ENCODE measurements at regions not wholly inside any gene's neighbourhood (a gene's known extent, or its start where the extent isn't known, plus 50 kb on each side); places are given as distances from the start of the nearest gene placed in this dataset.

- Histone ChIP-seq H3K9ac (ENCODE audit: low read depth in 1 of 2, low read length in 2 of 2) (no peak overlapping the region), H3K4me1 (ENCODE audit: control insufficient read depth in 4 of 4, insufficient read depth in 4 of 4, low read length in 3 of 4) (peaks cover 7 to 26% (median 24%) of the 10 kb centered on the region in 4 donors), H3K36me3 (ENCODE audit: control insufficient read depth in 4 of 4, insufficient read depth in 3 of 4, low read depth in 1 of 4, low read length in 3 of 4) (no peaks in the 10 kb centered on the region), H3K27ac (ENCODE audit: low read depth in 1 of 2, low read length in 2 of 2) (no peak overlapping the region), H3K27me3 (ENCODE audit: control insufficient read depth in 4 of 4, insufficient read depth in 4 of 4, low read length in 3 of 4) (no peaks in the 10 kb centered on the region), H3K9me3 (ENCODE audit: control insufficient read depth in 4 of 4, low read length in 3 of 4) (no peaks in the 10 kb centered on the region), H3K4me3 (ENCODE audit: low read depth in 1 of 3, low read length in 3 of 3) (no peak overlapping the region)
- DNase-seq (ENCODE audit: low spot score) = no peak
- TF ChIP-seq JUND (IDR thresholded peaks at IDR 0.05) = no peak
- TF ChIP-seq HNF4A (conservative IDR thresholded peaks at IDR 0.05) = no peak
- TF ChIP-seq SP1 (IDR thresholded peaks at IDR 0.05) = no peak
- no peak for TF ChIP-seq FOXA1 (IDR thresholded peaks at IDR 0.05)
- TF ChIP-seq GABPA (IDR thresholded peaks at IDR 0.05 in 1 of 2, conservative IDR thresholded peaks at IDR 0.05 in 1 of 2) = no peak
- TF ChIP-seq ATF3 (IDR thresholded peaks at IDR 0.05) = no peak
- no peak for TF ChIP-seq HNF4G (IDR thresholded peaks at IDR 0.05)
- TF ChIP-seq MAX (IDR thresholded peaks at IDR 0.05) = no peak
- no peak for TF ChIP-seq RAD21 (IDR thresholded peaks at IDR 0.05)
- no peak for TF ChIP-seq CTCF (IDR thresholded peaks at IDR 0.05; ENCODE audit: low read depth, low read length, missing input control)
- TF ChIP-seq RXRA (IDR thresholded peaks at IDR 0.05) = no peak
- TF ChIP-seq TAF1 (conservative IDR thresholded peaks at IDR 0.05) = no peak
- no peak for TF ChIP-seq FOXA2 (IDR thresholded peaks at IDR 0.05)
- TF ChIP-seq REST (IDR thresholded peaks at IDR 0.05) = no peak
- TF ChIP-seq, protein P1, sequence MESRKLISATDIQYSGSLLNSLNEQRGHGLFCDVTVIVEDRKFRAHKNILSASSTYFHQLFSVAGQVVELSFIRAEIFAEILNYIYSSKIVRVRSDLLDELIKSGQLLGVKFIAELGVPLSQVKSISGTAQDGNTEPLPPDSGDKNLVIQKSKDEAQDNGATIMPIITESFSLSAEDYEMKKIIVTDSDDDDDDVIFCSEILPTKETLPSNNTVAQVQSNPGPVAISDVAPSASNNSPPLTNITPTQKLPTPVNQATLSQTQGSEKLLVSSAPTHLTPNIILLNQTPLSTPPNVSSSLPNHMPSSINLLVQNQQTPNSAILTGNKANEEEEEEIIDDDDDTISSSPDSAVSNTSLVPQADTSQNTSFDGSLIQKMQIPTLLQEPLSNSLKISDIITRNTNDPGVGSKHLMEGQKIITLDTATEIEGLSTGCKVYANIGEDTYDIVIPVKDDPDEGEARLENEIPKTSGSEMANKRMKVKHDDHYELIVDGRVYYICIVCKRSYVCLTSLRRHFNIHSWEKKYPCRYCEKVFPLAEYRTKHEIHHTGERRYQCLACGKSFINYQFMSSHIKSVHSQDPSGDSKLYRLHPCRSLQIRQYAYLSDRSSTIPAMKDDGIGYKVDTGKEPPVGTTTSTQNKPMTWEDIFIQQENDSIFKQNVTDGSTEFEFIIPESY (IDR thresholded peaks at IDR 0.05) = no peak
- TF ChIP-seq YY1 (IDR thresholded peaks at IDR 0.05) = no peak
- no peak for TF ChIP-seq EGR1 (IDR thresholded peaks at IDR 0.05; ENCODE audit: low read depth in 2 of 2)
Observed at GRCh38 chr1:229098361-229098760, 172.6 kb upstream of the RAB4A start.

Measured in liver (tissue), 7 donors.